HG03439 (cell line): ENCODE measurements at regions not wholly inside any gene's neighbourhood (a gene's known extent, or its start where the extent isn't known, plus 50 kb on each side); places are given as distances from the start of the nearest gene placed in this dataset.
"Not testable (repeated sequence)": the region's sequence is repeated elsewhere in the genome, so short reads cannot be mapped to it uniquely, and the experiment has no call there.

Experiments
- ATAC-seq: cut with Tn5 transposase; IDR thresholded peaks from one replicate; pipeline ENCODE4 v1.9.1; 2021; ENCODE audit warnings: mild to moderate bottlenecking, moderate library complexity; ENCODE audit not compliant: unreplicated experiment

GRCh38 chr18:29779096-29779495 lies 1263.4 kb downstream of the DSC3 start:
- no peak for ATAC-seq

DNA sequence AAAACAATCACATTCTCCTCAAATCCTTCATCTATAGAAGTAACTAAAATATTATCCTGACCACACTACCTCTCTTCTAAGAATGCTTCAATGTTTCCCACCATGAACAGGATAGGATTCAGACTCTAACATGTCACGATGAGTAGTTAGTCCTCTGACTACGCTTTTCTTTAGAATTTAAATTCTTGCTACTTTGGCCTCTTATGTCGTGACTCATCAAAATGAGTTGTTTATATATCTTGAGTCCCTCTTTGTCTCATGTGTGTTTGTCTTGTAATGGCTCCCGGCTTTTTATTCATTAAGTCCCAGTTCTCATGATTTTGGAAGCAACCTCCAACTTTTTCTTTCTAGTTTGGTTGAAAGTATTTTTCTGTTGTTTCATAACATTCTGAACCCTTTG lies 1289.2 kb downstream of the DSC3 start:
- no peak for ATAC-seq

- no peak for ATAC-seq
These were observed 1292.8 kb downstream of the DSC3 start for GRCh38 chr18:29749704-29750103.

DNA sequence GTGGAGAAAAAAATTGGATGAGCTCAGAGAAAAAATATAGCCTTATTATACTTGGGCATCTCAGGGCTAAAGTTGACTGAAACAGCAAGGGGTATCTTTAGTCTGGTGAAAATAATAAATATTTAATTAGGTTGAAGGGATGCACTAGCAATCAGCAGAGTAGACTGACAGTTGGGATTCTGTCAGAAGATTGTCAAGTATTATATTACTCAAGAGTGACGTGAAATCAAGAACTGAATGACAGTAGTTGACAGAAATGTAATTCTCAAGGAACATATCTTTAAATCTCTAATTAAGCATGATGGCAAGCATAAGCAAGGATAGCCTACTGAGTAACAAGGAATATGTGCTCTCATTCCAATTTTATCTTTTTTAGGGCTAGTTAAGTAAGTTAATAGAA lies 1301.1 kb downstream of the DSC3 start:
- no peak for ATAC-seq

- no peak for ATAC-seq
These were observed 1304.9 kb downstream of the DSC3 start for GRCh38 chr18:29737620-29738019.

- ATAC-seq = no peak
These were observed 1305.4 kb downstream of the DSC3 start for GRCh38 chr18:29737190-29737589.

- ATAC-seq = no peak
These were observed 1312.5 kb downstream of the DSC3 start for GRCh38 chr18:29730073-29730472.

- ATAC-seq = no peak
These were observed 1315.9 kb downstream of the DSC3 start for GRCh38 chr18:29726646-29727045.

- ATAC-seq = not testable (repeated sequence)
These were observed 1319.1 kb downstream of the DSC3 start for GRCh38 chr18:29723486-29723885.

DNA sequence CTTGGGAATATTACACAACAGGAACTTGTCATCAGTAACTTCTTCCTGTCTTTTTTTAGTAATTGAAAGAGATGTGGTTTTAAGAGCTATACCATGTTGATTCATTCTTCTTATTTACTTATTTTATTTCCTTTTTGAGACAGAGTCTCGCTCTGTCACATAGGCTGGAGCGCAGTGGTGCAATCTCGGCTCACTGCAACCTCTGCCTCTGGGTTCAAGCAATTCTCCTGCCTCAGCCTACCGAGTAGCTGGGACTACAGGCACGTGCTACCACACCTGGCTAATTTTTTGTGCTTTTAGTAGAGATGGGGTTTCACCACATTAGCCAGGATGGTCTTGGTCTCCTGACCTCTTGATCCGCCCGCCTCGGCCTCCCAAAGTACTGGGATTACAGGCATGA lies 1326.6 kb downstream of the DSC3 start:
- not testable (repeated sequence) for ATAC-seq

- ATAC-seq = no peak
These were observed 1329.8 kb downstream of the DSC3 start for GRCh38 chr18:29712785-29713184.

- ATAC-seq = no peak
These were observed 1330.6 kb downstream of the DSC3 start for GRCh38 chr18:29711932-29712331.

- no peak for ATAC-seq
These were observed 1349.2 kb downstream of the DSC3 start for GRCh38 chr18:29693334-29693733.

GRCh38 chr18:29681578-29681977 lies 1361.0 kb downstream of the DSC3 start:
- no peak for ATAC-seq

- ATAC-seq = no peak
These were observed 1378.1 kb downstream of the DSC3 start for GRCh38 chr18:29664278-29665036.

GRCh38 chr18:29661924-29662323 lies 1380.6 kb downstream of the DSC3 start:
- ATAC-seq = no peak

DNA sequence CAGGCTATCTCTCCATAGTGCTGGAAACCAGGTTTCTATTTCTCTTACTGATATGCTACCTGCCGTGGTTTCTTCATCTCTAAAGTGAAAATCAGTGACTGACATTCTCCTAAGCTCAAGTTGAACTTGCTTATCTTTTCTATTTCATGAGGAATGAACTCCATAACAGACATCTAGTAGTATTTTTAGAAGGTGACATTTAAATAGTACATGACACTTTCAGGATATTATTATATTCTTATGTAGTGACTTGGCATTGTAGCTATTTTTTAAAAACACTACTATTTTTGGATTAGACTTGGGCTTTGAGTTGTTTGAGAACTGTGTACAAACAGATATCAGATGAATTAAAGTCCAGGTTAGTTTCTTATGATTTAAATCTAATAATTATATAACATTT lies 1381.8 kb downstream of the DSC3 start:
- no peak for ATAC-seq

GRCh38 chr18:29653671-29654215 lies 1388.8 kb downstream of the DSC3 start:
- no peak for ATAC-seq

GRCh38 chr18:29652797-29653196 lies 1389.7 kb downstream of the DSC3 start:
- no peak for ATAC-seq

DNA sequence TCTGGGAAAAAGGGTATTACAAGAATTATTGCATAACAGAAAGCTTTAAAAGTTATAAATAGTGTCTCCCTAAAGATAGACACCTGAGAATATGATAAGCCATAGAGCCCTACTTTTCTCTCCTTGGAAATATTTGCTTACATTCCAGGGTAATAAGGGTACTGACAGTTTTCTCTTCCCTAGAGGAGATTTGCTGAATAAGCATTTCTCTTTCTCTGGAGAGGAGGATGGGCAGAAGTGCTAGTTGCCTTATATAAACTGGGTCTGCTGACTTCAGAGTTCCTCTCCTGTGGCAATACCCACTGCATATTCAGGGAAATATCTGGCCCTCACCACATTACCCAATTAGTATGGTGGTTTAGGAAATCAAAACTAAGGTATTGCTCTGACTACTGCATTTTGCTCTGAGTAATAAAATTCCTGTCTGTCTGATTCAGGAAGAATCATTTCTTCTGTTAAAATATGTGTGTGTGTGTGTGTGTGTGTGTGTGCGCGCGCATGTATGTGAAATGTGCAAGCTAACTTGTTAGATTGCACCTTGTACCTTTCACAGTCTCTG lies 1391.3 kb downstream of the DSC3 start:
- ATAC-seq = no peak

DNA sequence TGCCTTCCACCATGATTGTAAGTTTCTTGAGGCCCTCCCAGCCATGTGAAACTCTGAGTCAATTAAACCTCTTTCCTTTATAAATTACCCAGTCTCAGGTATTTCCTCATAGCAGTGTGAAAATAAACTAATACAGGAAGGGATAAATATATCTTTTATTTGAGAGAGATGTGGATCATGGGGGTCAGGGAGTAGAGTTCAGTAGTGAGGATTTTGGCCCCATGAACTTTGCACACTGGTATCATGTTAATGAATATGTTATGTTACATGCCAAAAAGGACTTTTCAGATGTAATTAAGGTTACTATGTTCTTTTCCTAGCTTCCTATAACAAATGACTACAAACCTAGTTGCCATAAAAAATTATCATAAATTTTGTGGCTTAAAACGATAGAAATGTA lies 1393.7 kb downstream of the DSC3 start:
- no peak for ATAC-seq

GRCh38 chr18:29647700-29648099 lies 1394.8 kb downstream of the DSC3 start:
- no peak for ATAC-seq
